SKM-1 treated with dmso at 0.1 percent for 144 hours (cell line): ENCODE measurements at regions not wholly inside any gene's neighbourhood (a gene's known extent, or its start where the extent isn't known, plus 50 kb on each side); places are given as distances from the start of the nearest gene placed in this dataset.
"Not testable (repeated sequence)": the region's sequence is repeated elsewhere in the genome, so short reads cannot be mapped to it uniquely, and the experiment has no call there.

Experiments
- DNase-seq: peaks from one replicate; lab custom pipeline; 2025; ENCODE audit not compliant: unreplicated experiment; lab: John Stamatoyannopoulos, UW

DNA sequence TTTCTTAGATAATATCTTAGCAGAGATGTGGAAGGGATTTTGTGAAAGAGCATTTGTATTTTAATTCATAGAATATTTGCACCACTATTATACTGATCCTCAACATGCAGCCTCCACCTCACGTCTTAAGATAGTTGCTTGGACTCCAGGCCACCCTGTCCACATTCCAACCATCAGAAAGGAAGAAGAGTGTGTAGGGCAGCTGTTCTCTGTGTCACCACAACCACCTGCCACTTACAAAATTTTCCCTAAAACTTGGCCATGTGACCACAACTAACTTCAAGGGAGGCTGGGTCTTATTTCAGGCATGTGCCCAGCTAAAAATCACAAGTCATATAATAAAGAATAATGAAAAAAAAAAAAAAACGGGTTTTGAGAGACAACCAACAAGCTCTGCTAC is 528.1 kb downstream of the RAB28 start:
- DNase-seq, result no peak

- DNase-seq, result no peak
Measured at GRCh38 chr4:12949719-12950490, 534.2 kb downstream of the RAB28 start.

DNA sequence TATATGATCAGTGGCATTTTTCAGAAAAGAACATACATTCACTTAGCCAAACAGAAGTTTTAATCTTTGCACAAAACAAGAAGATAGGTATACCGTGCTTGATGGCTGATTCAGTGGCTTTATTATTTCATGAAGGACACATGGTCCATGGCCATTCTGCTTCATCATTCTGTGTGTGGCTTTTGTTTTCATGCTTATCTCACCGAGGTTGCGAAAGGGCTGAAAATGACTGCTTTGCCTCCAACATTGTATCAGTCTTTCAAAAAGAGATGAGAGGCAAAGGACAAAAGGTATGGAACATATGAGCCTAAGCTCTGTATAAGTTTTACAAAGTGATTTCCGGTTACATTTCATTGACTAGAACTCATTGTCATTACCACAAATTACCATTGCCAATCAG is 541.1 kb downstream of the RAB28 start:
- DNase-seq, result no peak

- no peak for DNase-seq
Measured at GRCh38 chr4:12933760-12934221, 550.3 kb downstream of the RAB28 start.

- no peak for DNase-seq
Measured at GRCh38 chr4:12932203-12932788, 551.8 kb downstream of the RAB28 start.

- no peak for DNase-seq
Measured at GRCh38 chr4:12929784-12930183, 554.4 kb downstream of the RAB28 start.

DNA sequence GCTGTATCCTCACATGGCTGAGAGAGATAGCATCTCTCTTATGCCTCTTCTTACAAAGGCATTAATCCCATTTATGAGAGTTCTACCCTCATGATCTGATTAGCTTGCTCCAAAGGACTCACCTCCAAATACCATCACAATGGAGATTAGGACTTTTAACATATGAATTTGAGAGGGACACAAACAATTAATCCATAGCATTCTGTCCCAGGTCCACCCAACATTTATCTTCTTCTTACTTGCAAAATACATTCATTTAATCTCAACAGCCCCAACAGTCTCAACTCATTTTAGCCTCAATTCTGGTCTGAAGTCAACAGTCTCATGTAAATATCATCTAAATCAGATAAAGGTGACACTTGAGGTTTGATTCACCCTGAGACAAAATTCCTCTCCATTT is 555.4 kb downstream of the RAB28 start:
- DNase-seq, result no peak

GRCh38 chr4:12926189-12927066 is 557.7 kb downstream of the RAB28 start:
- DNase-seq, result no peak

- DNase-seq, result no peak
Measured at GRCh38 chr4:12924728-12925320, 559.3 kb downstream of the RAB28 start.

DNA sequence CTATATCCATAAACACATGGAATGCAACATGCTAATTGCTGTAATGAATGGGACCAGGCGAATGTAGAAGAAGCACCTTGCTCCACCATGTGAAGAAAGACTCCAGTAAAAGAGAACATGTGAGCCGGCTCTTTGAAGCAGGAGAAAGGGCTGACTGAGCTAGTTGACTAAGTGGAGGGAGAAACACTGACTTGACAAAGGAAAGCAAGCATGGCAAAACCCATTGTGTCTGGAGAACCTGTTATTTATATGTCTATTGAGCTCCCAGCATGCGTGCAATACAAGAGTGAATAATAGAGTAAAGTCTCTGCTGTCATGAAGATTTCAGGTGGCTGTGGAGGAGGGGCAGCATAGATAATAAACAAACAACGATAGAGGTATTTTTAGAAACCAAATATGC is 559.9 kb downstream of the RAB28 start:
- DNase-seq, result no peak

GRCh38 chr4:12912896-12913418 is 571.2 kb downstream of the RAB28 start:
- DNase-seq, result no peak

DNA sequence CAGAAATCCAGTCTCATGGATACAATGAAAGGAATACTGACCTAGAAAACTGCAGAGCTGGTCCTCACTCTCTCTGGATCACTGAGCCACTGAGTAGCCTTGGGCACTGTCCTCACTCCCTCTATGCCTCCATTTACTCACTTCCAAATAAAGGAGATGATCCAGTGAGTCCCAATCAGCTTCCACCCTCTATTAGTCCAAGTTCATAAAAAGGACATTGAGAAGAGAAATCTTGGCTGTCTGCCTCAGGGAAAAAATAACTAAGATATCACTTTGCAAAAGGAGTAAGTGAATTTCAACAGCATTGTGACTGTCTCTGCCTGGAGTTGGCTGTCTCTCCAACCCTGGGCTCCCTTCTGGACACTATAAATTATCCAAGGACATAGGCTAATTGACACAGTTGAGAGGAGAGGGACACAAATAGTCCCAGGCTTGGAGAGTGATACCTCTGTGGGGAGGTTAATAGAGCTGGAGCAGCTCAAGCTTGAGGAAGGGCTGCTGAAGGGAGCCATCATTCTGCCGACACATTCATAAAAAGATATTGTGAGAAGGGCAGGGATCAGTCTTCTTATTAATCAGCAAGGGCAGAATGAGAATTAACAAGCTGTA is 572.3 kb downstream of the RAB28 start:
- DNase-seq, result no peak

DNA sequence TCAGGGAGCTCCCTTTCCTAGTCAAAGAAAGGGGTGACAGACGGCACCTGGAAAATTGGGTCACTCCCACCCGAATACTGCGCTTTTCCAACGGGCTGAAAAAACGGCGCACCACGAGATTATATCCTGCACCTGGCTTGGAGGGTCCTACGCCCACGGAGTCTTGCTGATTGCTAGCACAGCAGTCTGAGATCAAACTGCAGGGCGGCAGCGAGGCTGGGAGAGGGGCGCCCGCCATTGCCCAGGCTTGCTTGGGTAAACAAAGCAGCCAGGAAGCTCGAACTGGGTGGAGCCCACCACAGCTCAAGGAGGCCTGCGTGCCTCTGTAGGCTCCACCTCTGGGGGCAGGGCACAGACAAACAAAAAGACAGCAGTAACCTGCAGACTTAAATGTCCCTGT is 580.5 kb downstream of the RAB28 start:
- DNase-seq, result not testable (repeated sequence)

DNA sequence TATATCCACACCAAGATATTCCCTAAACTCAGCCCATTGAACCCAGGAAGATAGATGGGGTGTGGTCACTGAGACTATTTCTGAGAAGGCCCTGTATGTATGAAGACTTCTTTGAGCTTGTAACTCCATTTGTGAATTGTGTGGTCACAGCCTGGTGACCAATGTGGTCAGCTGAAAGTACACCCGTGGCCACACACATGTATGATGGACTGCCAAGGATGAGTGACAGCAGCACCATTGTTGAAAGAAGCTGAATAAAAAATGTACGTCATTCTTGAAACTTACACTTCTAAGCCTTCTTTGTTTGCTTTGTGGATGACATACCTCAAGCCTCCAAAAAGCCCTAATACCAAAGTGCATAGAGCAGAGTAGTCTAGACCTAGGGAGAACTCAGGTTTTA is 581.4 kb downstream of the RAB28 start:
- DNase-seq, result no peak

DNA sequence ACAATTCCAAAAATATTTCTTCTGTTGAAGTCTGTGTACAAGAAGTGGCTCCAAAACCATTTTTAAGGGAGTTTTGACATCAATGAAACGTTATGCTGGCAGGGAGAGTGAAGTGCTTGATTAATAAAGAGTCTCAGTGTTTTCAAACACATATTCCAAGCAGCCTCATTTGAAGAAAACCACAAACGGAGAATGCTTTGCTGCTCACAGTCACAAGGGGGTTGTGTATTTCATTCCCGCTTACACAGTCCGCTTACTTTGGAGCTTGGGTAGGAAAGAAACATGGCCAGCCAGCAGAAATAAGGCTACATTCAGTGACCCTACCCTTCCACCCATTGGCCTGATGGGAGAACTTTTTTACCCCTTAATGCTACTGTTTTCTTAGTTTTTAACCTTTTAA is 586.2 kb downstream of the RAB28 start:
- DNase-seq, result no peak

GRCh38 chr4:12894062-12894461 is 590.1 kb downstream of the RAB28 start:
- no peak for DNase-seq

- no peak for DNase-seq
Measured at GRCh38 chr4:12889054-12889453, 595.1 kb downstream of the RAB28 start.

- no peak for DNase-seq
Measured at GRCh38 chr4:12884846-12885796, 599.0 kb downstream of the RAB28 start.

- no peak for DNase-seq
Measured at GRCh38 chr4:12881945-12882584, 602.1 kb downstream of the RAB28 start.
